Renal cortex interstitium (tissue), 11 donors: ENCODE measurements at regions not wholly inside any gene's neighbourhood (a gene's known extent, or its start where the extent isn't known, plus 50 kb on each side); places are given as distances from the start of the nearest gene placed in this dataset.

ENCODE experiments used
- DNase-seq, 11 donors: peaks; one replicate each; pipeline ENCODE4 v3.0.0-alpha.2; 2013; ENCODE audit warnings: low read depth in 9 of 11, low spot score in 4 of 11; ENCODE audit errors: extremely low read depth in 1 of 11

GRCh38 chr10:25661632-25662031 is 272.4 kb upstream of the MYO3A start:
- DNase-seq, result no peak

- peak in 4 of 11 donors; percentile 10 to 31 (median 21) for DNase-seq
These were observed 267.8 kb upstream of the MYO3A start for GRCh38 chr10:25666276-25666675.

GRCh38 chr10:25675204-25675603 is 258.8 kb upstream of the MYO3A start:
- no peak for DNase-seq

- DNase-seq, result no peak
These were observed 258.4 kb upstream of the MYO3A start for GRCh38 chr10:25675615-25676014.

- no peak for DNase-seq
These were observed 255.8 kb upstream of the MYO3A start for GRCh38 chr10:25678220-25678619.

- DNase-seq, result no peak
These were observed 255.4 kb upstream of the MYO3A start for GRCh38 chr10:25678666-25679065.

GRCh38 chr10:25682203-25682851 is 251.7 kb upstream of the MYO3A start:
- peak in 5 of 11 donors; percentile 23 to 33 (median 25) for DNase-seq

- DNase-seq, result no peak
These were observed 250.7 kb upstream of the MYO3A start for GRCh38 chr10:25683344-25683743.

GRCh38 chr10:25687521-25687920 is 246.5 kb upstream of the MYO3A start:
- no peak for DNase-seq

- DNase-seq, result no peak
These were observed 244.5 kb upstream of the MYO3A start for GRCh38 chr10:25689346-25690100.

- no peak for DNase-seq
These were observed 241.3 kb upstream of the MYO3A start for GRCh38 chr10:25692761-25693160.

- no peak for DNase-seq
These were observed 239.7 kb upstream of the MYO3A start for GRCh38 chr10:25694206-25694933.

GRCh38 chr10:25694971-25695370 is 239.1 kb upstream of the MYO3A start:
- no peak for DNase-seq

- DNase-seq, result no peak
These were observed 238.4 kb upstream of the MYO3A start for GRCh38 chr10:25695586-25695985.

- no peak for DNase-seq
These were observed 237.9 kb upstream of the MYO3A start for GRCh38 chr10:25696013-25696708.

- no peak for DNase-seq
These were observed 236.6 kb upstream of the MYO3A start for GRCh38 chr10:25697412-25697811.

GRCh38 chr10:25698638-25699037 is 235.4 kb upstream of the MYO3A start:
- DNase-seq, result no peak

- DNase-seq, result no peak
These were observed 234.4 kb upstream of the MYO3A start for GRCh38 chr10:25699631-25700030.

- no peak for DNase-seq
These were observed 232.4 kb upstream of the MYO3A start for GRCh38 chr10:25701652-25702051.

GRCh38 chr10:25704622-25705021 is 229.4 kb upstream of the MYO3A start:
- DNase-seq, result no peak
